HFF-Myc (cell line): ENCODE measurements at regions not wholly inside any gene's neighbourhood (a gene's known extent, or its start where the extent isn't known, plus 50 kb on each side); places are given as distances from the start of the nearest gene placed in this dataset.

Experiments
- DNase-seq: peaks from one replicate; pipeline ENCODE4 v3.0.0-alpha.2; 2011; ENCODE audit warnings: low read depth; ENCODE audit errors: extremely low read depth
- H3K4me3 ChIP-seq: replicated peaks from 2 replicates; pipeline ENCODE4 v1.5.1; 2011; ENCODE audit warnings: low read depth, mild to moderate bottlenecking, control low read depth, low read length
- TF ChIP-seq, protein P1 (sequence below): IDR thresholded peaks from 2 replicates; pipeline ENCODE4 v1.5.1; 2012; ENCODE audit warnings: mild to moderate bottlenecking, low read depth, low read length, control low read depth; ENCODE audit errors: missing control alignments

DNA sequence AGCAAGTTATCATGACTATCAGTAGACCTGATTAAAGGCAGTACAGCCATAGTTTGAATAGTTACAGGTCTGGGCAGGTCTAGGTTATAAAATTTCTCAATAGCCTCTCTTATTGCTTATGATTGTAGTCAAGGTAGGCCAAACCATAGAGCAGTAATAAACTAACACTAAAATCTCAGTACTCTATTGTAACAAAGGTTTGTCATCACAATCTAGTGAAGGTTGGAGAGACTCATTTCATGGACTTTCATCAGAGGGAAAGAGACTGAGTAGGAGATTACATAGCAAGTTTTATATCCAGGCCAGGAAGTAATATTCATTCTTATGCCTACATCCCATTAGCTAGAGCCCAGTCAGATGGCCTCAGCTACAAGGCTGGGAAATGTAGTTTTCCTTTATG, 141.0 kb downstream of the ASB9 start:
- no peak for DNase-seq

DNA sequence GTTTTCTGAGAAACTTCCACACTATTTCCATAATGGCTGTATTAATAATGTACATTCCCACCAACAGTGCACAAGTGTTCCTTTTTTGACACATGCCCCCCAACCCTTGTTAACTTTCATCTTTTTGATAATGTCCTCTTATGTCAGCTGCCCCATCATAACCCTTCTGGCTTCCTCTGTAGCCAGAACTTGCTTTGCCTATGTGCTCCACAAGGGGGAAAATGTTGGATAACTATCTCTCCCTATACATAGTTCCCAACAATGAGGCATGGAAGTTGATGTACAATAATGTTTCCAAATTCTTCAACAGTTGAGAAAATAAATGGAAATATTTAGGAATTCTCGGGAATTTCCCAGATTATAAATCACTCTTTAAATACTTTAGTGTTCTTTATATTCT, 142.9 kb downstream of the ASB9 start:
- TF ChIP-seq, protein P1, sequence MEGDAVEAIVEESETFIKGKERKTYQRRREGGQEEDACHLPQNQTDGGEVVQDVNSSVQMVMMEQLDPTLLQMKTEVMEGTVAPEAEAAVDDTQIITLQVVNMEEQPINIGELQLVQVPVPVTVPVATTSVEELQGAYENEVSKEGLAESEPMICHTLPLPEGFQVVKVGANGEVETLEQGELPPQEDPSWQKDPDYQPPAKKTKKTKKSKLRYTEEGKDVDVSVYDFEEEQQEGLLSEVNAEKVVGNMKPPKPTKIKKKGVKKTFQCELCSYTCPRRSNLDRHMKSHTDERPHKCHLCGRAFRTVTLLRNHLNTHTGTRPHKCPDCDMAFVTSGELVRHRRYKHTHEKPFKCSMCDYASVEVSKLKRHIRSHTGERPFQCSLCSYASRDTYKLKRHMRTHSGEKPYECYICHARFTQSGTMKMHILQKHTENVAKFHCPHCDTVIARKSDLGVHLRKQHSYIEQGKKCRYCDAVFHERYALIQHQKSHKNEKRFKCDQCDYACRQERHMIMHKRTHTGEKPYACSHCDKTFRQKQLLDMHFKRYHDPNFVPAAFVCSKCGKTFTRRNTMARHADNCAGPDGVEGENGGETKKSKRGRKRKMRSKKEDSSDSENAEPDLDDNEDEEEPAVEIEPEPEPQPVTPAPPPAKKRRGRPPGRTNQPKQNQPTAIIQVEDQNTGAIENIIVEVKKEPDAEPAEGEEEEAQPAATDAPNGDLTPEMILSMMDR, result no peak
- H3K4me3 ChIP-seq, result no peak overlapping the region
- DNase-seq, result no peak

More for the DNA sequence above, 141.0 kb downstream of the ASB9 start:
- H3K4me3 ChIP-seq, result no peak overlapping the region
- TF ChIP-seq, protein P1, result no peak

DNA sequence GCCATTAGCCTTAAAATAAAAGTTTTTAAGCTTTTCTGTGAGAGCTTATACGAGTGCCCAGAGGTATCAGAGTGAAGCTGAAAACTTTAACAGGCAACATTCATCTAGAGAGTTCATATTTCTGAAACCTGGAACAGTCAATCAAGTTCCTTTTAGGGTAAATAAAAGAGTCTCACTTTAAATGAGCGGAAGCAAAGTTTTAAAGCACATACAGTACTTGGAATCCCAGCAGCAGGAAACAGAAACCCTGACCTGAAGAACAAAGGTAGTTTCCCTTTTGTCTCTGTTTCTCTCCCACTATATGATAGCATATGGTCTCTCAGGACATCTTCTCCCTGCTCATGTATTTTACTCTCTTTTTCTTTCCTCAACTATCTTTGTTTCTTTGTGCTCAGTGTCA, 153.0 kb downstream of the ASB9 start:
- TF ChIP-seq, protein P1, result no peak
- no peak overlapping the region for H3K4me3 ChIP-seq
- no peak for DNase-seq

DNA sequence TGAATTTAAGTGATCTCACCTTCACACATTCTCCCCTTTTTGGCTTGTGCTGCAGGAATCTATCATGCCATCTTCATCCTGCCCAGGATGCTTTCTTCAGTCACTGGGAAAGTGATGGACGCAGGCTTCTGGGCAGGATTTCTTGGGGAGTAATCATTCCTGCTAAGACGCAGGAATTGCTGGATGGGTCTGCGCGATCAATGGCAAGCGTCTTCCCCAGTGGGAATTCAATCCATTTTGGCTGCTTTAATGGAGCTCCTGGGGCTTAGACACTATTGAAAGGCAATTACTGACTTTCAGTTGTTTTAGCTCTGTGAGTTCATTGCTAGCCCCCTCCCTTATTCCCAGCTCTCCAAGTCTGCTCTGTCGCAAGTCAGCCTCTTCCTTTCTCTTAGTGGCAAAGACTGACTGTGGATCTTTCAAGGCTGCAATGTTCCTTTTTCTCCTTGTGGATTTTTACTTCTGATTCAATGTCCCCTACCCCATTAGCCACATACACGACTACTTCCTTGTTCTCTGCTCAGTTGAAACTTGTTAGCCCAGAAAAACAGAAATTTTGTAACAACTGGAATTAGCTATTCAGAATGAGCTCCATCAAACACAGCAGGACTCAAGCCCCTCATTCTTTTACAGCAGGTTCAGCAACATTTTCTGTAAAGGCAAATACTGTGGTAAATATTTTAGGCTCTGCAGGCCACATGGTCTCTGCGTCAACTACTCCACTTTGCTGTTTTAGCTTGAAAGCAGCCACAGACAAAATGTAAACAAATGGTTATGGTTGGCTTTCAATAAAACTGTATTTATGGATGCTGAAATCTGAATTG, 154.9 kb downstream of the ASB9 start:
- H3K4me3 ChIP-seq, result no peak overlapping the region
- TF ChIP-seq, protein P1, result no peak
- DNase-seq, result no peak

DNA sequence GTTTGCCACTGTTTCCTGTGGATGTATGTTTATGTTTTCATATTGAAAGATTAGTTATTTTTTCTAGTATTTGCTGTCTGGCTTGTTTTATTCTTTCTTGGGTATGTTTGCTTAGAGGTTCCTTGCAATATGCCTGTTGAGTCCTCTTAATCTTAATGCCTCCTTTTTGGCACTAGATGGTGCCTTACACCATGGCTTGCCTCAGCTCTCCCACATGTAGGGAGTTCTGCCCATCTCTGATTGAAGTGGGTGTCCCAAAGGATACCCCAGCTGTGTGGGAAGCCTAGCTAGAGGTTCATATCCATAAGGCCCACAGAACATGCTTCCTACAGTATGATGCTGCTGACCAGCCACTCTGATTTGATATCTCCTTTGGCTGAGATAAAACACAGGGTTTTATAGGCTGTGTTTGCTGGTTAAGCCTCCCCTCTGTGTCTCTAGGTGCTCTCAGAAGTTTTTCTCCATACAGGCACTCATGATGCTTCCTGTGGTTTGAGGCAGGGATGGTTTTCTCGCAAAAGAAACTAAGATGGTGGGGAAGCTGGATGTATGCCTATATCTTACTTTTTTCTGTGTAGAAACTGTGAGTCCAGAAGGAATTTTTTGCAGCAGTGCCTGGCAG, 162.4 kb downstream of the ASB9 start:
- no peak for DNase-seq
- H3K4me3 ChIP-seq, result no peak overlapping the region
- TF ChIP-seq, protein P1, result no peak

DNA sequence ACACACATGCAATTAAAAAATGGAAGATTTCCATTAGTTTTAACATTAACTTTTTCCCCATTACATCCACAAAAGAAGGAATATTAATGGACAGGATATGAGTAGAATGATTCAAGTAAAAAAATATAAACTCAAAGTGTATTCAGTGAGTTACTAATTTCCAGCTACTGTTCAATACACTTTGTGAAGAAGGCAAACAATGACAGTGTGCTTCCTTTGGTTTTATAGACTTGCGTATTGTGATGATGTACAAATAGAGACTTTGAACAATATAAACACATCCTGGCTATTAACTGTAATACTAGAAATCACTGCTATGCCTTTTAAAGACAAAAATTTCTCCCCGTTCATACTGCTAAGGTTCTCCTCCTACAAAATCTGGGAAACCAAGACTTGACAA, 171.4 kb downstream of the ASB9 start:
- no peak for DNase-seq
- H3K4me3 ChIP-seq, result no peak overlapping the region
- TF ChIP-seq, protein P1, result no peak
